ENCODE measurements at regions not wholly inside any gene's neighbourhood (a gene's known extent, or its start where the extent isn't known, plus 50 kb on each side); places are given as distances from the start of the nearest gene placed in this dataset.

DNA sequence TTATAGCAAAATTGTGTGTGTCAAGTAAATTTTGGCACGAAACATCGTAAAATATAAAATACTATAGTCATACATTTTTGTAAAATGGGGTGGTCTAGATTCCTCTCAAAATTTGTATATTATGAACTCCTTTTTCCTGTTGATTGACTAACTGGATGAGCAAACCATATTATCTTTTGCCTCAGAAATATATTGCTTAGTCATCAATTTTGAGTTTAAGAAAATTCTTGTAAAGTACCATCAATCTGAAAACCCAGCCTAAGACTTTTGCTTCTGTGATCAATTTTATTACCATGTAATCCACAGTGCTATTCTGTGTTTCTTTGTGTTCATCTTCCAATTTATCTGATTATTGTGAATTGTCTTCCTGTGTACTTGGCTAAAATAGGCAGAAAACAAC is 98.0 kb upstream of the PCDH18 start:
- TF ChIP-seq, protein P1, sequence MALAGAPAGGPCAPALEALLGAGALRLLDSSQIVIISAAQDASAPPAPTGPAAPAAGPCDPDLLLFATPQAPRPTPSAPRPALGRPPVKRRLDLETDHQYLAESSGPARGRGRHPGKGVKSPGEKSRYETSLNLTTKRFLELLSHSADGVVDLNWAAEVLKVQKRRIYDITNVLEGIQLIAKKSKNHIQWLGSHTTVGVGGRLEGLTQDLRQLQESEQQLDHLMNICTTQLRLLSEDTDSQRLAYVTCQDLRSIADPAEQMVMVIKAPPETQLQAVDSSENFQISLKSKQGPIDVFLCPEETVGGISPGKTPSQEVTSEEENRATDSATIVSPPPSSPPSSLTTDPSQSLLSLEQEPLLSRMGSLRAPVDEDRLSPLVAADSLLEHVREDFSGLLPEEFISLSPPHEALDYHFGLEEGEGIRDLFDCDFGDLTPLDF (CRISPR knock-in tag; IDR thresholded peaks at IDR 0.05) = no peak
- no peak for TF ChIP-seq TP53 (CRISPR knock-in tag; IDR thresholded peaks at IDR 0.05)
- TF ChIP-seq, protein P2, sequence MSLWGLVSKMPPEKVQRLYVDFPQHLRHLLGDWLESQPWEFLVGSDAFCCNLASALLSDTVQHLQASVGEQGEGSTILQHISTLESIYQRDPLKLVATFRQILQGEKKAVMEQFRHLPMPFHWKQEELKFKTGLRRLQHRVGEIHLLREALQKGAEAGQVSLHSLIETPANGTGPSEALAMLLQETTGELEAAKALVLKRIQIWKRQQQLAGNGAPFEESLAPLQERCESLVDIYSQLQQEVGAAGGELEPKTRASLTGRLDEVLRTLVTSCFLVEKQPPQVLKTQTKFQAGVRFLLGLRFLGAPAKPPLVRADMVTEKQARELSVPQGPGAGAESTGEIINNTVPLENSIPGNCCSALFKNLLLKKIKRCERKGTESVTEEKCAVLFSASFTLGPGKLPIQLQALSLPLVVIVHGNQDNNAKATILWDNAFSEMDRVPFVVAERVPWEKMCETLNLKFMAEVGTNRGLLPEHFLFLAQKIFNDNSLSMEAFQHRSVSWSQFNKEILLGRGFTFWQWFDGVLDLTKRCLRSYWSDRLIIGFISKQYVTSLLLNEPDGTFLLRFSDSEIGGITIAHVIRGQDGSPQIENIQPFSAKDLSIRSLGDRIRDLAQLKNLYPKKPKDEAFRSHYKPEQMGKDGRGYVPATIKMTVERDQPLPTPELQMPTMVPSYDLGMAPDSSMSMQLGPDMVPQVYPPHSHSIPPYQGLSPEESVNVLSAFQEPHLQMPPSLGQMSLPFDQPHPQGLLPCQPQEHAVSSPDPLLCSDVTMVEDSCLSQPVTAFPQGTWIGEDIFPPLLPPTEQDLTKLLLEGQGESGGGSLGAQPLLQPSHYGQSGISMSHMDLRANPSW (CRISPR knock-in tag; conservative IDR thresholded peaks at IDR 0.05; ENCODE audit: low read depth) = no peak
- no peak for TF ChIP-seq CBFB (CRISPR knock-in tag; IDR thresholded peaks at IDR 0.05; ENCODE audit: low read depth)
- TF ChIP-seq HMGA2 (CRISPR knock-in tag; IDR thresholded peaks at IDR 0.05) = no peak
- TF ChIP-seq NR1H2 (CRISPR knock-in tag; IDR thresholded peaks at IDR 0.05) = no peak
- TF ChIP-seq JAZF1 (CRISPR knock-in tag; IDR thresholded peaks at IDR 0.05) = no peak
- TF ChIP-seq, protein P3, sequence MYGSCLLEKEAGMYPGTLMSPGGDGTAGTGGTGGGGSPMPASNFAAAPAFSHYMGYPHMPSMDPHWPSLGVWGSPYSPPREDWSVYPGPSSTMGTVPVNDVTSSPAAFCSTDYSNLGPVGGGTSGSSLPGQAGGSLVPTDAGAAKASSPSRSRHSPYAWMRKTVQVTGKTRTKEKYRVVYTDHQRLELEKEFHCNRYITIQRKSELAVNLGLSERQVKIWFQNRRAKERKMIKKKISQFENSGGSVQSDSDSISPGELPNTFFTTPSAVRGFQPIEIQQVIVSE (CRISPR knock-in tag; IDR thresholded peaks at IDR 0.05; ENCODE audit: borderline replicate concordance) = no peak
- TF ChIP-seq, protein P4, sequence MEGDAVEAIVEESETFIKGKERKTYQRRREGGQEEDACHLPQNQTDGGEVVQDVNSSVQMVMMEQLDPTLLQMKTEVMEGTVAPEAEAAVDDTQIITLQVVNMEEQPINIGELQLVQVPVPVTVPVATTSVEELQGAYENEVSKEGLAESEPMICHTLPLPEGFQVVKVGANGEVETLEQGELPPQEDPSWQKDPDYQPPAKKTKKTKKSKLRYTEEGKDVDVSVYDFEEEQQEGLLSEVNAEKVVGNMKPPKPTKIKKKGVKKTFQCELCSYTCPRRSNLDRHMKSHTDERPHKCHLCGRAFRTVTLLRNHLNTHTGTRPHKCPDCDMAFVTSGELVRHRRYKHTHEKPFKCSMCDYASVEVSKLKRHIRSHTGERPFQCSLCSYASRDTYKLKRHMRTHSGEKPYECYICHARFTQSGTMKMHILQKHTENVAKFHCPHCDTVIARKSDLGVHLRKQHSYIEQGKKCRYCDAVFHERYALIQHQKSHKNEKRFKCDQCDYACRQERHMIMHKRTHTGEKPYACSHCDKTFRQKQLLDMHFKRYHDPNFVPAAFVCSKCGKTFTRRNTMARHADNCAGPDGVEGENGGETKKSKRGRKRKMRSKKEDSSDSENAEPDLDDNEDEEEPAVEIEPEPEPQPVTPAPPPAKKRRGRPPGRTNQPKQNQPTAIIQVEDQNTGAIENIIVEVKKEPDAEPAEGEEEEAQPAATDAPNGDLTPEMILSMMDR (IDR thresholded peaks at IDR 0.05) = no peak
- no peak for TF ChIP-seq JUN (CRISPR knock-in tag; IDR thresholded peaks at IDR 0.05)
- no peak for TF ChIP-seq SOX15 (CRISPR knock-in tag; IDR thresholded peaks at IDR 0.05)
- TF ChIP-seq, protein P5, sequence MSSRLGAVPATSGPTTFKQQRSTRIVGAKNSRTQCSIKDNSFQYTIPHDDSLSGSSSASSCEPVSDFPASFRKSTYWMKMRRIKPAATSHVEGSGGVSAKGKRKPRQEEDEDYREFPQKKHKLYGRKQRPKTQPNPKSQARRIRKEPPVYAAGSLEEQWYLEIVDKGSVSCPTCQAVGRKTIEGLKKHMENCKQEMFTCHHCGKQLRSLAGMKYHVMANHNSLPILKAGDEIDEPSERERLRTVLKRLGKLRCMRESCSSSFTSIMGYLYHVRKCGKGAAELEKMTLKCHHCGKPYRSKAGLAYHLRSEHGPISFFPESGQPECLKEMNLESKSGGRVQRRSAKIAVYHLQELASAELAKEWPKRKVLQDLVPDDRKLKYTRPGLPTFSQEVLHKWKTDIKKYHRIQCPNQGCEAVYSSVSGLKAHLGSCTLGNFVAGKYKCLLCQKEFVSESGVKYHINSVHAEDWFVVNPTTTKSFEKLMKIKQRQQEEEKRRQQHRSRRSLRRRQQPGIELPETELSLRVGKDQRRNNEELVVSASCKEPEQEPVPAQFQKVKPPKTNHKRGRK (CRISPR knock-in tag; IDR thresholded peaks at IDR 0.05; ENCODE audit: borderline replicate concordance) = no peak
- TF ChIP-seq GTF2I (CRISPR knock-in tag; conservative IDR thresholded peaks at IDR 0.05) = no peak
- no peak for TF ChIP-seq RELA (CRISPR knock-in tag; IDR thresholded peaks at IDR 0.05; ENCODE audit: borderline replicate concordance)
- TF ChIP-seq, protein P6, sequence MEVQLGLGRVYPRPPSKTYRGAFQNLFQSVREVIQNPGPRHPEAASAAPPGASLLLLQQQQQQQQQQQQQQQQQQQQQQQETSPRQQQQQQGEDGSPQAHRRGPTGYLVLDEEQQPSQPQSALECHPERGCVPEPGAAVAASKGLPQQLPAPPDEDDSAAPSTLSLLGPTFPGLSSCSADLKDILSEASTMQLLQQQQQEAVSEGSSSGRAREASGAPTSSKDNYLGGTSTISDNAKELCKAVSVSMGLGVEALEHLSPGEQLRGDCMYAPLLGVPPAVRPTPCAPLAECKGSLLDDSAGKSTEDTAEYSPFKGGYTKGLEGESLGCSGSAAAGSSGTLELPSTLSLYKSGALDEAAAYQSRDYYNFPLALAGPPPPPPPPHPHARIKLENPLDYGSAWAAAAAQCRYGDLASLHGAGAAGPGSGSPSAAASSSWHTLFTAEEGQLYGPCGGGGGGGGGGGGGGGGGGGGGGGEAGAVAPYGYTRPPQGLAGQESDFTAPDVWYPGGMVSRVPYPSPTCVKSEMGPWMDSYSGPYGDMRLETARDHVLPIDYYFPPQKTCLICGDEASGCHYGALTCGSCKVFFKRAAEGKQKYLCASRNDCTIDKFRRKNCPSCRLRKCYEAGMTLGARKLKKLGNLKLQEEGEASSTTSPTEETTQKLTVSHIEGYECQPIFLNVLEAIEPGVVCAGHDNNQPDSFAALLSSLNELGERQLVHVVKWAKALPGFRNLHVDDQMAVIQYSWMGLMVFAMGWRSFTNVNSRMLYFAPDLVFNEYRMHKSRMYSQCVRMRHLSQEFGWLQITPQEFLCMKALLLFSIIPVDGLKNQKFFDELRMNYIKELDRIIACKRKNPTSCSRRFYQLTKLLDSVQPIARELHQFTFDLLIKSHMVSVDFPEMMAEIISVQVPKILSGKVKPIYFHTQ (CRISPR knock-in tag; IDR thresholded peaks at IDR 0.05) = no peak
- ChIA-PET POLR2A (no interaction called here), CTCF (no interaction called here)
- H3K4me3 Mint-ChIP-seq = no peak overlapping the region
- DNase-seq (ENCODE audit: low spot score) = no peak
- peaks cover 10% of the 10 kb centered on the region for H3K4me1 Mint-ChIP-seq
- no peaks in the 10 kb centered on the region for H3K27me3 Mint-ChIP-seq (ENCODE audit: low read depth)
- no peaks in the 10 kb centered on the region for H3K9me3 Mint-ChIP-seq
- no peak overlapping the region for H3K27ac Mint-ChIP-seq
- no peaks in the 10 kb centered on the region for H3K36me3 Mint-ChIP-seq
- no peak for ATAC-seq
